ENCODE measurements at regions not wholly inside any gene's neighbourhood (a gene's known extent, or its start where the extent isn't known, plus 50 kb on each side); places are given as distances from the start of the nearest gene placed in this dataset.
A peak's percentile ranks its signal among the peaks of the same experiment; 100 is the strongest.

DNA sequence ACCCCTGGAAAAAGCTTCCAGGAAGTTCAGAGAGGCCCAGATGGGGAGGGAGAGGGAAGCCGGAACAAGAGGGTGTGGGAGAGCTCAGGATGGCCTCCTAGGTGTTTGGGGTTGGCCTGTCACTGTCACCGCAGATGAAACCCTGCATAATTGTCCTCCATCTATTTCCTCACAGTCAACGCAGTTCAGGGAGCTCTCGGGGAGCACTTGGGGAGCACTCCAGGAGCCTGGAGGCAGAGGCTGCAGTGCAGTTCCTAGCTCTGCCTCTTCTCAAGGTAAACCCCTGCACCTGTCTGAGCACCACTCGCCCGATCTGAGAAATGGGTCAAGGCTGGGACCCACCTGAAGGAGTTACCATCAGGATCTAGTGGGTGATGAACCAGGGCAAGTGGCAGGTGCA lies 194.6 kb upstream of the LHX5 start:
- no peak for DNase-seq (ENCODE audit: low spot score)
- no peak overlapping the region for H4K8ac ChIP-seq (ENCODE audit: low read depth, low read length)
- H3K14ac ChIP-seq (ENCODE audit: low read length): no peak overlapping the region
- H2BK5ac ChIP-seq (ENCODE audit: low read length): peak overlapping the region; percentile 31
- H3K27me3 ChIP-seq (ENCODE audit: control insufficient read depth in 3 of 3, insufficient read depth in 3 of 3, low read depth in 1 of 3, low read length in 3 of 3): peaks cover 0 to 38% (median 0%) of the 10 kb centered on the region in 3 experiments
- H3K4me2 ChIP-seq (ENCODE audit: insufficient read depth, low read length, poor library complexity, severe bottlenecking): no peak overlapping the region
- peak overlapping the region; percentile 11 for H3K18ac ChIP-seq (ENCODE audit: low read length)
- H3K9me3 ChIP-seq (replicated peaks in 1 of 2; ENCODE audit: control insufficient read depth in 2 of 2, insufficient read depth in 1 of 2, low read depth in 1 of 2, low read length in 2 of 2): no peaks in the 10 kb centered on the region
- no peak overlapping the region for H3K4ac ChIP-seq (ENCODE audit: low read length)
- peaks cover 6 to 36% of the 10 kb centered on the region in 2 donors for H3K4me1 ChIP-seq (ENCODE audit: control insufficient read depth in 2 of 2, insufficient read depth in 1 of 2, low read depth in 1 of 2, low read length in 2 of 2)
- no peak overlapping the region for H2BK12ac ChIP-seq (ENCODE audit: low read length)
- no peak overlapping the region for H3K4me3 ChIP-seq (ENCODE audit: low read length in 2 of 2)
- H2AFZ ChIP-seq (ENCODE audit: low read length): no peak overlapping the region
- H4K91ac ChIP-seq (ENCODE audit: low read depth, low read length, poor library complexity): no peak overlapping the region
- no peak overlapping the region for H2BK15ac ChIP-seq (ENCODE audit: low read length)
- no peak overlapping the region for H3K23ac ChIP-seq (ENCODE audit: low read depth, low read length, poor library complexity)
- no peak overlapping the region for H2BK120ac ChIP-seq (ENCODE audit: low read depth, low read length)
- no peak overlapping the region for H3K9ac ChIP-seq (ENCODE audit: low read depth, low read length, poor library complexity)
- H3K79me1 ChIP-seq (ENCODE audit: low read depth, low read length): no peaks in the 10 kb centered on the region
- no CpG with 5 or more reads among the region's 6 CpGs for WGBS, 2 donors (ENCODE audit: extremely low coverage in 2 of 2, insufficient read length in 2 of 2, insufficient replicate concordance in 1 of 2)
- no peaks in the 10 kb centered on the region for H3K36me3 ChIP-seq (replicated peaks in 1 of 2; ENCODE audit: control insufficient read depth in 2 of 2, insufficient read depth in 2 of 2, low read length in 2 of 2)
- no peak overlapping the region for H3K27ac ChIP-seq (replicated peaks; ENCODE audit: low read length)
- H2AK5ac ChIP-seq (ENCODE audit: low read depth, low read length): peak overlapping the region; percentile 16

DNA sequence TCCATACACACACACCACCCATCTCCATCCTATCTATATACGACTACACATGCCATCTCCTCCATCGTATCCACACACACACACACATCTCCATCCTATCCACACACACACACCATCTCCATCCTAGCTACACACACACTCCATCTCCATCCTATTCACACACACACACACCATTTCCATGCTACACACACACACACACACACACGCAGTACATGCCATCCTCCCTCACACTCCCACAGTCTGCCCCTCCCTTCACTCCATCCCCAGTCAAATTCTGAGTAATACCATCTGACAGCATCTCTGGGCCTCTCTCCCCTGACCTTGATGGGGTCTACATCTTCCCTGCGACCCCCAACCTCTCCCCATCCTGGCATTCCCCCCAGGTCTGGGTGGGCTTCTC lies 193.8 kb upstream of the LHX5 start:
- DNase-seq (ENCODE audit: low spot score): no peak
- Histone ChIP-seq H3K27me3 (ENCODE audit: control insufficient read depth in 3 of 3, insufficient read depth in 3 of 3, low read depth in 1 of 3, low read length in 3 of 3) (peaks cover 0 to 31% (median 0%) of the 10 kb centered on the region in 3 experiments), H3K27ac (replicated peaks; ENCODE audit: low read length) (peak overlapping the region; percentile 95), H3K9ac (ENCODE audit: low read depth, low read length, poor library complexity) (peak overlapping the region; percentile 7), H4K8ac (ENCODE audit: low read depth, low read length) (no peak overlapping the region), H4K91ac (ENCODE audit: low read depth, low read length, poor library complexity) (peak overlapping the region; percentile 80), H3K36me3 (replicated peaks in 1 of 2; ENCODE audit: control insufficient read depth in 2 of 2, insufficient read depth in 2 of 2, low read length in 2 of 2) (no peaks in the 10 kb centered on the region), H2AK5ac (ENCODE audit: low read depth, low read length) (peak overlapping the region; percentile 16), H3K14ac (ENCODE audit: low read length) (no peak overlapping the region), H3K4me1 (ENCODE audit: control insufficient read depth in 2 of 2, insufficient read depth in 1 of 2, low read depth in 1 of 2, low read length in 2 of 2) (peaks cover 6 to 38% of the 10 kb centered on the region in 2 donors), H3K18ac (ENCODE audit: low read length) (peak overlapping the region; percentile 79), H2BK15ac (ENCODE audit: low read length) (peak overlapping the region; percentile 77), H3K79me1 (ENCODE audit: low read depth, low read length) (no peaks in the 10 kb centered on the region), H2BK120ac (ENCODE audit: low read depth, low read length) (no peak overlapping the region), H2BK12ac (ENCODE audit: low read length) (peak overlapping the region; percentile 65), H2BK5ac (ENCODE audit: low read length) (peak overlapping the region; percentile 31), H3K4me2 (ENCODE audit: insufficient read depth, low read length, poor library complexity, severe bottlenecking) (no peak overlapping the region), H3K4ac (ENCODE audit: low read length) (peak overlapping the region; percentile 17), H3K9me3 (replicated peaks in 1 of 2; ENCODE audit: control insufficient read depth in 2 of 2, insufficient read depth in 1 of 2, low read depth in 1 of 2, low read length in 2 of 2) (no peaks in the 10 kb centered on the region), H3K23ac (ENCODE audit: low read depth, low read length, poor library complexity) (peak overlapping the region; percentile 18), H2AFZ (ENCODE audit: low read length) (no peak overlapping the region), H3K4me3 (ENCODE audit: low read length in 2 of 2) (no peak overlapping the region)
- WGBS, 2 donors (ENCODE audit: extremely low coverage in 2 of 2, insufficient read length in 2 of 2, insufficient replicate concordance in 1 of 2): 100% methylated on average over 2 of the region's 4 CpGs; no CpG with 5 or more reads in 1 of the 2 donors

DNA sequence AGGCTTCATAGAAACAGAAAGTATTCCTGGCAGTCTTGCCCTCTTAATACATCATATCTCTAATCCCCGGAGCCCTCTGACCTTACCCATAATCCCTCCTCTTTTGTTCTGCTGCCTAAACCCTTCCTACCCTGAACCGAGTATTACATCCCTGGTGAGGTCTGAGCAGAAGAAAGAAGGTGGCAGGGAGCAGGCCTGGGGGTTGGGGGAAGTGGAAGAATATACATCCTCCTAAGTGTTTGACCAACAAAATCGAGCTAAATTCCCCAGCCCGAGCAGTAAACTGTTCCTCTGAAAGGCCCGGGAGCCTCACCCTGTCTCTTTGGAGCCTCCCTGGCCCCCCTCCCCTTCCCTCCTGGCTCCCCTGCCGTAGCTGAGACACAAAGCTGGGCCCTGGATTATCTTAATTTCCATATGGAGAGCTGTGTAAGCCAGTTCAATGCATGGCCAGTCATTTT lies 192.6 kb upstream of the LHX5 start:
- Histone ChIP-seq H3K4ac (ENCODE audit: low read length) (no peak overlapping the region), H3K4me3 (ENCODE audit: low read length in 2 of 2) (no peak overlapping the region), H2BK5ac (ENCODE audit: low read length) (peak overlapping the region; percentile 16), H3K18ac (ENCODE audit: low read length) (no peak overlapping the region), H3K4me1 (ENCODE audit: control insufficient read depth in 2 of 2, insufficient read depth in 1 of 2, low read depth in 1 of 2, low read length in 2 of 2) (peaks cover 3 to 31% of the 10 kb centered on the region in 2 donors), H3K23ac (ENCODE audit: low read depth, low read length, poor library complexity) (no peak overlapping the region), H3K4me2 (ENCODE audit: insufficient read depth, low read length, poor library complexity, severe bottlenecking) (peak overlapping the region; percentile 21), H3K27ac (replicated peaks; ENCODE audit: low read length) (peak overlapping the region; percentile 95), H3K14ac (ENCODE audit: low read length) (no peak overlapping the region), H4K8ac (ENCODE audit: low read depth, low read length) (no peak overlapping the region), H2AK5ac (ENCODE audit: low read depth, low read length) (peak overlapping the region; percentile 16), H4K91ac (ENCODE audit: low read depth, low read length, poor library complexity) (no peak overlapping the region), H2BK120ac (ENCODE audit: low read depth, low read length) (no peak overlapping the region), H3K36me3 (replicated peaks in 1 of 2; ENCODE audit: control insufficient read depth in 2 of 2, insufficient read depth in 2 of 2, low read length in 2 of 2) (no peaks in the 10 kb centered on the region), H3K9ac (ENCODE audit: low read depth, low read length, poor library complexity) (no peak overlapping the region), H3K27me3 (ENCODE audit: control insufficient read depth in 3 of 3, insufficient read depth in 3 of 3, low read depth in 1 of 3, low read length in 3 of 3) (peaks cover 0 to 21% (median 0%) of the 10 kb centered on the region in 3 experiments), H2AFZ (ENCODE audit: low read length) (peak overlapping the region; percentile 89), H2BK12ac (ENCODE audit: low read length) (peak overlapping the region; percentile 19), H3K79me1 (ENCODE audit: low read depth, low read length) (no peaks in the 10 kb centered on the region), H3K9me3 (replicated peaks in 1 of 2; ENCODE audit: control insufficient read depth in 2 of 2, insufficient read depth in 1 of 2, low read depth in 1 of 2, low read length in 2 of 2) (no peaks in the 10 kb centered on the region), H2BK15ac (ENCODE audit: low read length) (no peak overlapping the region)
- WGBS, 2 donors (ENCODE audit: extremely low coverage in 2 of 2, insufficient read length in 2 of 2, insufficient replicate concordance in 1 of 2): no CpG with 5 or more reads among the region's 6 CpGs
- peak; percentile 70 for DNase-seq (ENCODE audit: low spot score)

- Histone ChIP-seq H3K4me1 (ENCODE audit: control insufficient read depth in 2 of 2, insufficient read depth in 1 of 2, low read depth in 1 of 2, low read length in 2 of 2) (peaks cover 3 to 31% of the 10 kb centered on the region in 2 donors), H2BK12ac (ENCODE audit: low read length) (no peak overlapping the region), H4K91ac (ENCODE audit: low read depth, low read length, poor library complexity) (no peak overlapping the region), H3K18ac (ENCODE audit: low read length) (peak overlapping the region; percentile 73), H3K4me2 (ENCODE audit: insufficient read depth, low read length, poor library complexity, severe bottlenecking) (peak overlapping the region; percentile 21), H3K27ac (replicated peaks; ENCODE audit: low read length) (peak overlapping the region; percentile 47), H2AFZ (ENCODE audit: low read length) (no peak overlapping the region), H3K27me3 (ENCODE audit: control insufficient read depth in 3 of 3, insufficient read depth in 3 of 3, low read depth in 1 of 3, low read length in 3 of 3) (peaks cover 0 to 16% (median 0%) of the 10 kb centered on the region in 3 experiments), H2BK15ac (ENCODE audit: low read length) (no peak overlapping the region), H2AK5ac (ENCODE audit: low read depth, low read length) (no peak overlapping the region), H3K14ac (ENCODE audit: low read length) (no peak overlapping the region), H3K9me3 (replicated peaks in 1 of 2; ENCODE audit: control insufficient read depth in 2 of 2, insufficient read depth in 1 of 2, low read depth in 1 of 2, low read length in 2 of 2) (no peaks in the 10 kb centered on the region), H3K79me1 (ENCODE audit: low read depth, low read length) (no peaks in the 10 kb centered on the region), H2BK120ac (ENCODE audit: low read depth, low read length) (no peak overlapping the region), H3K4me3 (ENCODE audit: low read length in 2 of 2) (no peak overlapping the region), H4K8ac (ENCODE audit: low read depth, low read length) (no peak overlapping the region), H3K9ac (ENCODE audit: low read depth, low read length, poor library complexity) (no peak overlapping the region), H2BK5ac (ENCODE audit: low read length) (no peak overlapping the region), H3K23ac (ENCODE audit: low read depth, low read length, poor library complexity) (no peak overlapping the region), H3K4ac (ENCODE audit: low read length) (no peak overlapping the region), H3K36me3 (replicated peaks in 1 of 2; ENCODE audit: control insufficient read depth in 2 of 2, insufficient read depth in 2 of 2, low read length in 2 of 2) (no peaks in the 10 kb centered on the region)
- DNase-seq (ENCODE audit: low spot score): no peak
- no CpG with 5 or more reads among the region's 10 CpGs for WGBS, 2 donors (ENCODE audit: extremely low coverage in 2 of 2, insufficient read length in 2 of 2, insufficient replicate concordance in 1 of 2)
These were observed 191.7 kb upstream of the LHX5 start for GRCh38 chr12:113663396-113663795.
